ENCODE measurements at regions not wholly inside any gene's neighbourhood (a gene's known extent, or its start where the extent isn't known, plus 50 kb on each side); places are given as distances from the start of the nearest gene placed in this dataset.

DNA sequence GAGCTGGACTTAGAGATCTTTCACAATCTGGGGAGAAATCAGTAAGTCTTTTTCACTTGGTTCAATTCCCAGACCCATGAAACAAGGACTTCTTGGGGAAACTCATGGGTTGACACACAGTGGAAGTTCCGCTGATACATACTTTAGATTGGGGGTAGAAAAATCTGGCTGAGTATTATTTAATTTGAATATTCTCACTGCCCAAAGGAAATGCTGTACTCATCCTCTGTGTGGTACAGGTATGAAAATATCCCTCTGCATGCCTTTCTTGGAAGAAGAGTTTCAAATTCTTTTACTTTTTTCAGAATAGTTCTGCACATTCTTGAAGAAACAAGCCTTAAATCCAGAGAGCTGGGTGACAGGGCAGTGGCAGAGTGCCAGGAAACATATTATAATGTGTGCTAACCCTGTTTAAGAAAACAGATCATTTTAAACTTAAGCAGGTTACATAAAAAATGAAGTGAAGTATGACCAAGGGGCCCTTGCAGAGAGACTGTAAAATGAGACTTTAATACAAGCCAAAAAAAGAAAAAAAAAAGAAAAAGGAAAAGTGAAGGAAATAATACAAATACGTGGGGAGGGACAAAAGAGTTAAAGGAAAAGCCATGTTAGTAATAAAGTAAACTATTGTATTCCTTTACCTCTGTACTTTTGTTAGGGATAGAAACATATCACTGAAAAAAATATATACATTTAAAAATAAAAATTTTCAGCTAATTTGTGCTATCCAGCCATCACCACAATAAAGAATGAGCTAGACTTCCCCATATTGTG, 173.4 kb upstream of the NR3C1 start:
- Histone ChIP-seq H3K36me3 (no peaks in the 10 kb centered on the region), H3K4me1 (no peaks in the 10 kb centered on the region), H3K9me3 (no peaks in the 10 kb centered on the region), H3K4me3 (no peak overlapping the region), H3K27me3 (no peaks in the 10 kb centered on the region), H3K27ac (no peak overlapping the region)
- no peak for ATAC-seq
- intact Hi-C loops (cut with DNase I): no loop called here
- TF ChIP-seq, protein P1, sequence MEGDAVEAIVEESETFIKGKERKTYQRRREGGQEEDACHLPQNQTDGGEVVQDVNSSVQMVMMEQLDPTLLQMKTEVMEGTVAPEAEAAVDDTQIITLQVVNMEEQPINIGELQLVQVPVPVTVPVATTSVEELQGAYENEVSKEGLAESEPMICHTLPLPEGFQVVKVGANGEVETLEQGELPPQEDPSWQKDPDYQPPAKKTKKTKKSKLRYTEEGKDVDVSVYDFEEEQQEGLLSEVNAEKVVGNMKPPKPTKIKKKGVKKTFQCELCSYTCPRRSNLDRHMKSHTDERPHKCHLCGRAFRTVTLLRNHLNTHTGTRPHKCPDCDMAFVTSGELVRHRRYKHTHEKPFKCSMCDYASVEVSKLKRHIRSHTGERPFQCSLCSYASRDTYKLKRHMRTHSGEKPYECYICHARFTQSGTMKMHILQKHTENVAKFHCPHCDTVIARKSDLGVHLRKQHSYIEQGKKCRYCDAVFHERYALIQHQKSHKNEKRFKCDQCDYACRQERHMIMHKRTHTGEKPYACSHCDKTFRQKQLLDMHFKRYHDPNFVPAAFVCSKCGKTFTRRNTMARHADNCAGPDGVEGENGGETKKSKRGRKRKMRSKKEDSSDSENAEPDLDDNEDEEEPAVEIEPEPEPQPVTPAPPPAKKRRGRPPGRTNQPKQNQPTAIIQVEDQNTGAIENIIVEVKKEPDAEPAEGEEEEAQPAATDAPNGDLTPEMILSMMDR (IDR thresholded peaks at IDR 0.05): no peak
- no peak for DNase-seq

DNA sequence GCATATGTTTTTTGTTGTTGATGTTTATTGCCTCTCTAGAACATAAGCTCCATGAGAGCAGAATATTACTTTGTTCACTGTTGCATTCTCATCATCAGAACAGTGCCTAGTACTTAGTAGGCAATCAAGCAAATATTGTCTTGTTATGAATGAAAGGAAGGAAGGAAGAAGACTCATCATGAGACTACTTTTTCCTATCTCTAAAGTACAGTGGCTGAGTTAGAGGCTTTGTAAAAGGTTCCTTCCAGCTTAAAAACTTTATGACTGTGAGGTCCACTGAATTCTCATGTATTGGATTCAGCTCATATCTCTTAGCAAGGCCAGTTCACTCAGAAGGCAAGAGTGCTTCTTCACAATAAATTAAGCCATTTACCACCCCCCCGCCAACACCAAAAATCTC, 171.8 kb upstream of the NR3C1 start:
- TF ChIP-seq, protein P1 (IDR thresholded peaks at IDR 0.05): no peak
- H3K27ac ChIP-seq: no peak overlapping the region
- no peaks in the 10 kb centered on the region for H3K4me1 ChIP-seq
- H3K36me3 ChIP-seq: no peaks in the 10 kb centered on the region
- H3K4me3 ChIP-seq: no peak overlapping the region
- H3K9me3 ChIP-seq: no peaks in the 10 kb centered on the region
- intact Hi-C loops (cut with DNase I): no loop called here
- ATAC-seq: no peak
- H3K27me3 ChIP-seq: no peaks in the 10 kb centered on the region
- DNase-seq: no peak

DNA sequence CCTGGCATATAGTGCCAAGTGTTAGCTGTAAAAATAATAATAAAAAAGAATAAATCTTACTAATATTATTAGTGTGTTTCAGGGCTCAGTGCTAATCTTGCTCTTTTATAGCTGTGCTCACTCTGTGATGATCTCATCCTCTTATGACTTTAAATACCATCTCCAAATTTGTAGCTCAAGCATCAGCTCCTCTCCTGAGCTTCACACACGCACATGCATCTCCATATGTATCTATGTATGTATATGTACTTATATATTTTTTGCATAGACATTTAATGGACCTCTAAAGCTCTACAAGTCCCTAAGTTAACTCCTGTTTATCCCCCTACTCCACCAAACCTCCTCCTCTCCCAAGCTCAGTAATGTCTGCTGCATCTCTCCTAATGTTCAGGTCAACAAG, 170.8 kb upstream of the NR3C1 start:
- intact Hi-C loops (cut with DNase I): no loop called here
- H3K4me1 ChIP-seq: no peaks in the 10 kb centered on the region
- no peak for ATAC-seq

DNA sequence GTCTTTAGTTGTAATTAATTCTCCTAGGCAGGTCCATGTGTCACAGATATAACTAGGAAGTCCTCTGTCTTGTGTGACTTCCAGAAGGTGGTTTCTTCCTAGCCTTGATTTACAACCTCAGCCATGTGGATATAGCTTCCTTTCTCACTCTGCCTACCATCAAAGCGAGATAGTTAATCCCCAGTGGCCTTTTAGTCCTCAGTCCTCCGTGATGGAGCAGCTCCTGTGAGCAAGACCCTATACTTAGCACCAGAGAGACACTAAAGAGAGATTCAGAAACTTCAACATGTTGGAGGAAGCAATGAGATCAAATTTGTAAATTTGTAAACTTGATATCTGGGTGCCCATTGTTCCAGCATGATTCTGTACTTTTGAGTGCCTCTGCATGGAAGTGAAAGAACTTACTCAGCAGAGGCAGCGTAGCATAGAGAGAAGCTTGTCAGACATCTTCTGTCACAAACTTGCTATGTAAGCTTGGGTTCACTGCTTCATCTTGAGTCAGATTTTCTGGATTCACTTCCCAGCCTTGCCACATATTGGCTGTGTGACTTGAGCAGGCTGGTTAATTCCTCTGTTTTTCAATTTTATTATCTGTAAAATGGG, 170.2 kb upstream of the NR3C1 start:
- H3K27ac ChIP-seq: no peak overlapping the region
- no peaks in the 10 kb centered on the region for H3K9me3 ChIP-seq
- H3K27me3 ChIP-seq: no peaks in the 10 kb centered on the region
- ATAC-seq: peak; percentile 47
- no peaks in the 10 kb centered on the region for H3K4me1 ChIP-seq
- TF ChIP-seq, protein P1 (IDR thresholded peaks at IDR 0.05): no peak
- no peak for DNase-seq
- intact Hi-C loops (cut with DNase I): no loop called here
- H3K36me3 ChIP-seq: no peaks in the 10 kb centered on the region
- no peak overlapping the region for H3K4me3 ChIP-seq

More for the DNA sequence above, 170.8 kb upstream of the NR3C1 start:
- H3K27ac ChIP-seq: no peak overlapping the region
- no peaks in the 10 kb centered on the region for H3K9me3 ChIP-seq
- no peaks in the 10 kb centered on the region for H3K27me3 ChIP-seq
- no peak overlapping the region for H3K4me3 ChIP-seq
- DNase-seq: no peak
- H3K36me3 ChIP-seq: no peaks in the 10 kb centered on the region
- TF ChIP-seq, protein P1 (IDR thresholded peaks at IDR 0.05): no peak

DNA sequence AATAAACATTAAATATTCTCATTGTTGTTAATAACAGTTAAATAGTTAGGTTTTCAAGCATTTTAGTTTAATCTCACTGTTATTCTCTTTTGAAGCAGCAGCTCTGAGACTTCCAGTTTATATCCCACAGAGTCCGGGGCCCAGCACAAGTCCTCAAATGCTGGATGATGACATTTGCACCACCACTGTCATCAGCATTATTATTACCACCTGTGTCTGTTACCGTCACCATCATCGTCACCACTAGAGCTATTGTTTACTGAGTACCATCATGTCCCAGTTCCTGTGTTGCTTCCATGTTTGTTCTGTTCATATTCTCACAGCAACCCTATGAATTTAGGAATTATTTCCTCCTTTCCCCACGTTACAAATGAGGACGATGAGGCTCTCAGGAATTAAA, 169.2 kb upstream of the NR3C1 start:
- intact Hi-C loops (cut with DNase I): no loop called here
- TF ChIP-seq, protein P1 (IDR thresholded peaks at IDR 0.05): no peak
- H3K27me3 ChIP-seq: no peaks in the 10 kb centered on the region
- no peaks in the 10 kb centered on the region for H3K36me3 ChIP-seq
- no peak overlapping the region for H3K4me3 ChIP-seq
- H3K27ac ChIP-seq: no peak overlapping the region
- no peaks in the 10 kb centered on the region for H3K9me3 ChIP-seq
- no peaks in the 10 kb centered on the region for H3K4me1 ChIP-seq
- no peak for DNase-seq
- no peak for ATAC-seq

Data from upper lobe of right lung (tissue), 1 donor.